ENCODE measurements at regions not wholly inside any gene's neighbourhood (a gene's known extent, or its start where the extent isn't known, plus 50 kb on each side); places are given as distances from the start of the nearest gene placed in this dataset.

- no peak for TF ChIP-seq EZH2phosphoT487 (IDR thresholded peaks at IDR 0.05; ENCODE audit: low read depth)
- TF ChIP-seq, protein P1, sequence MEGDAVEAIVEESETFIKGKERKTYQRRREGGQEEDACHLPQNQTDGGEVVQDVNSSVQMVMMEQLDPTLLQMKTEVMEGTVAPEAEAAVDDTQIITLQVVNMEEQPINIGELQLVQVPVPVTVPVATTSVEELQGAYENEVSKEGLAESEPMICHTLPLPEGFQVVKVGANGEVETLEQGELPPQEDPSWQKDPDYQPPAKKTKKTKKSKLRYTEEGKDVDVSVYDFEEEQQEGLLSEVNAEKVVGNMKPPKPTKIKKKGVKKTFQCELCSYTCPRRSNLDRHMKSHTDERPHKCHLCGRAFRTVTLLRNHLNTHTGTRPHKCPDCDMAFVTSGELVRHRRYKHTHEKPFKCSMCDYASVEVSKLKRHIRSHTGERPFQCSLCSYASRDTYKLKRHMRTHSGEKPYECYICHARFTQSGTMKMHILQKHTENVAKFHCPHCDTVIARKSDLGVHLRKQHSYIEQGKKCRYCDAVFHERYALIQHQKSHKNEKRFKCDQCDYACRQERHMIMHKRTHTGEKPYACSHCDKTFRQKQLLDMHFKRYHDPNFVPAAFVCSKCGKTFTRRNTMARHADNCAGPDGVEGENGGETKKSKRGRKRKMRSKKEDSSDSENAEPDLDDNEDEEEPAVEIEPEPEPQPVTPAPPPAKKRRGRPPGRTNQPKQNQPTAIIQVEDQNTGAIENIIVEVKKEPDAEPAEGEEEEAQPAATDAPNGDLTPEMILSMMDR (IDR thresholded peaks at IDR 0.05; ENCODE audit: low read depth, low read length): no peak
Observed at GRCh38 chr2:164257742-164258141, 363.5 kb downstream of the GRB14 start.
